HAP-1 (cell line): ENCODE measurements at regions not wholly inside any gene's neighbourhood (a gene's known extent, or its start where the extent isn't known, plus 50 kb on each side); places are given as distances from the start of the nearest gene placed in this dataset.
"Not testable (repeated sequence)": the region's sequence is repeated elsewhere in the genome, so short reads cannot be mapped to it uniquely, and the experiment has no call there.

ENCODE experiments used
- DNase-seq, 2 experiments: peaks; one replicate each; pipeline ENCODE4 v3.0.0-alpha.2; 2016 to 2020; ENCODE audit warnings: low spot score in 2 of 2
- H3K27me3 ChIP-seq: fragments of 250-450 bp; sonication (Bioruptor Pico); 2 replicates; pipeline ENCODE4 v1.5.1; 2020; ENCODE audit warnings: low read depth, mild to moderate bottlenecking, moderate library complexity
- H3K36me3 ChIP-seq: fragments of 250-450 bp; sonication (Bioruptor Pico); replicated peaks from 2 replicates; pipeline ENCODE4 v1.5.1; 2020; ENCODE audit warnings: mild to moderate bottlenecking
- H3K4me1 ChIP-seq: fragments of 250-450 bp; sonication (Bioruptor Pico); 2 replicates; pipeline ENCODE4 v1.5.1; 2020; ENCODE audit warnings: mild to moderate bottlenecking
- H3K4me3 ChIP-seq: fragments of 250-450 bp; sonication (Bioruptor Pico); 2 replicates; pipeline ENCODE4 v1.5.1; 2020; ENCODE audit warnings: mild to moderate bottlenecking, moderate library complexity
- H3K9me3 ChIP-seq: fragments of 250-450 bp; sonication (Bioruptor Pico); 2 replicates; pipeline ENCODE4 v1.5.1; 2020; ENCODE audit warnings: mild to moderate bottlenecking, moderate library complexity
- in situ Hi-C: fragments of 300-500 bp; cut with MboI; formaldehyde crosslinking; loops from 3 replicates; pipeline ENCODE4 v1.14.3; 2020; ENCODE audit warnings: low sequenced_read_pairs, inconsistent platforms, mixed read lengths

- no peak for DNase-seq
- H3K4me3 ChIP-seq = no peak overlapping the region
- H3K9me3 ChIP-seq = no peaks in the 10 kb centered on the region
- H3K4me1 ChIP-seq = no peaks in the 10 kb centered on the region
- in situ Hi-C loops = no loop called here
- H3K36me3 ChIP-seq = no peaks in the 10 kb centered on the region
- H3K27me3 ChIP-seq = no peaks in the 10 kb centered on the region
Observed at GRCh38 chr12:131230340-131231031, 276.8 kb downstream of the ADGRD1 start.

DNA sequence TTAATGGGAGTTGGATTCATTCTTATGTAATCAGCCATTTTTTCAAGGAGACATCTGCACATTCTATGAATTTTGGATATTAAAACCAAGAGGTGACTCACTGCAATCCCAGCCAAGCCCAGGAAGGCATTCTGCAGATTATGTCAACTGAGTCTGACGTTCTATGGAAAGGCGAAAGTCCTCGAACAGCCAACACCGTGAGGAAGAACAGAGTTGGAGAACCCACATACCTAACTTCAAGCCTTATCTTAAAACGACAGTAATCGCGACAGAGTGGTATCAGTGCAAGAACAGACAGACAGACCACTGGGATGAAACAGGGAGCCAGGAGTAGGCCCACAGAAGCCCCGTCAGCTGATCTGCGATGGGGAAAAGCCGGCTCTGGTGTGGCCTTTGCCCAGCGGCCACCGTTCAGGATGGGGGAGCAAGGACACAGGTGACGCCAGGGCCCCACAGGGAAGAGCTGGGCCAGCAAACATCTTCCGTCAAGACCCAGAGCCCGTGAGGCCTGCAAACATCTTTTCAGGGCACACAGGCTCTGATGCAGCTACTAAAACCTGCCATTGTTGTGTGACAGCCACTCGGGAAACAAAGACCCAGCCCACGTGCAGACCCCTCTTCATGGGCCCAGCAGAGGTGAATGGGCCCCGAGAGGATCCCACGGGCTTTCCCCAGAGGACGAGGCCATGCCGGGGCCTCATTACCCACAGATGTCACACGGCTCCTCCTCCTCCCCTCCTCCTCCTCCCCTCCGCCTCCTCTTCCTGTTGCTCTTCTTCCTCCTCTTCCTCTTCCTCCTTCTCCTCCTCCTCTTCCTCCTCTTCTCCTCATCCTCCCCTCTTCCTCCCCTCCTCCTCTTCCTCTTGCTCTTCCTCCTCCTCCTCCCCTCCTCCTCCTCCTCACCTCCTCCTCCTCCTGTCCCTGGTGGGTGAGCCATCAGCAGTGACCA is 277.6 kb downstream of the ADGRD1 start:
- no peaks in the 10 kb centered on the region for H3K36me3 ChIP-seq
- DNase-seq = no peak
- no peaks in the 10 kb centered on the region for H3K9me3 ChIP-seq
- H3K4me3 ChIP-seq = no peak overlapping the region
- in situ Hi-C loops = no loop called here
- H3K4me1 ChIP-seq = no peaks in the 10 kb centered on the region
- H3K27me3 ChIP-seq = no peaks in the 10 kb centered on the region

DNA sequence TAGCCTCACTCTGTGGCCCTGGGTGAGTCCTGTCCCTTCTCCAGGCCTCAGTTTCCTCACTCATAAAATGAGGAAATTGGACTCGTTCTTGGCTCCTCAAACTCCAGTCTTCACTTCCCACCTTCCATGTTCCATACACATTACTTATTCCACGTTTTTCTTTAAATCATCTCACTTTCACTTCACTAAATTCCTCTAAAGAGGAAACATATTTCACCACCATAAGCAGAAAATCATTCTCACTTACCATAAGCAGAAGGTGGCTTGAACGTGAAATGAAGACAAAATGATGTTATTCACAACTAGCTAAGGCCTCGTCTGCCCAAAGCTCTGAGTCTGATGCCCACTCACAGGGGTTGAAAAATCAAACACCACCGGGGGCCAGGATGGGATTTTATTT is 278.3 kb downstream of the ADGRD1 start:
- Histone ChIP-seq H3K36me3 (no peaks in the 10 kb centered on the region), H3K4me1 (no peaks in the 10 kb centered on the region), H3K27me3 (no peaks in the 10 kb centered on the region), H3K9me3 (no peaks in the 10 kb centered on the region), H3K4me3 (no peak overlapping the region)
- in situ Hi-C loops = no loop called here
- no peak for DNase-seq

GRCh38 chr12:131232872-131233271 is 279.2 kb downstream of the ADGRD1 start:
- H3K4me3 ChIP-seq, DNase-seq, in situ Hi-C loops, H3K27me3 ChIP-seq, H3K9me3 ChIP-seq, H3K36me3 ChIP-seq, H3K4me1 ChIP-seq: not testable (repeated sequence)

- H3K27me3 ChIP-seq, H3K4me3 ChIP-seq, H3K4me1 ChIP-seq, DNase-seq, H3K36me3 ChIP-seq, H3K9me3 ChIP-seq, in situ Hi-C loops: not testable (repeated sequence)
Observed at GRCh38 chr12:131233850-131234789, 280.4 kb downstream of the ADGRD1 start.

DNA sequence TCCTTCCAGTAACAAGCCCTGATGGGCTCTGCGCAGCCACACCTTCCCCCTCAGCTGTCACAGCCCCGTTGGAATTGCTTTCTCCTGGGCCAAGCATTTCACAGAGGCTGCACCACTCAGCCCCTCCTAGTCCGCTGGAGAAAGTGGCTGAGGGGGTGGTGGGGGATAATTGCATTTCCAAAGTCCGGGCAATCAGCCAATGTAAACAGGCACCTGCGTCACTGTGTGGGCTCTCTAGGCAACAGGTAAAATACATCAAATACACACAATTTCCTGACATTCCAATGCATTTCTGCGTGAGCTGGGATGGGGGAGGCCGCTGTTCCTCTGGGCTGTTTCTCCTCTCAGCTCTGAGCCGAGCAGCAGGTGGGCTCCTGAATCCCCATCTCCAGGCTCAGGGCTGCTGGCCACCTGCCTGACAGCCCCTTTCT is 281.1 kb downstream of the ADGRD1 start:
- H3K27me3 ChIP-seq, H3K4me3 ChIP-seq, H3K4me1 ChIP-seq, H3K9me3 ChIP-seq, in situ Hi-C loops, H3K36me3 ChIP-seq, DNase-seq: not testable (repeated sequence)

- no peaks in the 10 kb centered on the region for H3K9me3 ChIP-seq
- no peaks in the 10 kb centered on the region for H3K4me1 ChIP-seq
- H3K36me3 ChIP-seq = no peaks in the 10 kb centered on the region
Observed at GRCh38 chr12:131235871-131236271, 282.2 kb downstream of the ADGRD1 start.

GRCh38 chr12:131239384-131240094 is 285.8 kb downstream of the ADGRD1 start:
- Histone ChIP-seq H3K27me3 (no peaks in the 10 kb centered on the region), H3K4me1 (no peaks in the 10 kb centered on the region), H3K4me3 (no peak overlapping the region), H3K9me3 (no peaks in the 10 kb centered on the region), H3K36me3 (no peaks in the 10 kb centered on the region)
- no peak for DNase-seq
- in situ Hi-C loops = no loop called here

More at GRCh38 chr12:131235871-131236271, 282.2 kb downstream of the ADGRD1 start:
- H3K27me3 ChIP-seq = no peaks in the 10 kb centered on the region
- in situ Hi-C loops = no loop called here
- H3K4me3 ChIP-seq = no peak overlapping the region
- no peak for DNase-seq

DNA sequence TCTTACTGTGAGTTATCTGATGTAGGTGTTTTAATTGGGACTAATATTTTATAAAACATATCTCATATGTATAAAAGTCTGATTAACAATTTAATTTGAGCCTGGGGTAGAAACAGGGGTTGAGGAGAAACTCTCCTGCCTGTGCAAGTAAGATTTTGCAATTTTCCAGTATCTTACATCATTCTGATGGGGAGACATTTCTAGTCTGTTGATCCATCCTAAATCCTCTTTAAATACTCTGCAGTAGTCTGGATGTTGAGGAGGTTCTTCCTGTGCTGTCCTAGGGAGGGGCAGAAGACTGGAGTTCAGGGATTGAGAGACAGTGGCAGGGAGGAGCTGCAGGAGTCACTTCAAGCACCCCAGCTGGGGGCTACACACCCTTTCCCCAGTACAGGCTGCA is 287.8 kb downstream of the ADGRD1 start:
- H3K4me3 ChIP-seq = no peak overlapping the region
- H3K4me1 ChIP-seq = no peaks in the 10 kb centered on the region
- DNase-seq = no peak
- in situ Hi-C loops = no loop called here
- H3K27me3 ChIP-seq = no peaks in the 10 kb centered on the region
- H3K9me3 ChIP-seq = no peaks in the 10 kb centered on the region
- H3K36me3 ChIP-seq = no peaks in the 10 kb centered on the region

- Histone ChIP-seq H3K9me3 (no peaks in the 10 kb centered on the region), H3K27me3 (no peaks in the 10 kb centered on the region), H3K36me3 (no peaks in the 10 kb centered on the region), H3K4me1 (no peaks in the 10 kb centered on the region), H3K4me3 (no peak overlapping the region)
- in situ Hi-C loops = no loop called here
- DNase-seq = peak in 1 of 2 experiments; percentile 33
Observed at GRCh38 chr12:131242741-131243496, 289.2 kb downstream of the ADGRD1 start.

GRCh38 chr12:131244157-131244688 is 290.5 kb downstream of the ADGRD1 start:
- H3K9me3 ChIP-seq, DNase-seq, H3K4me3 ChIP-seq, H3K4me1 ChIP-seq, in situ Hi-C loops, H3K36me3 ChIP-seq, H3K27me3 ChIP-seq: not testable (repeated sequence)

DNA sequence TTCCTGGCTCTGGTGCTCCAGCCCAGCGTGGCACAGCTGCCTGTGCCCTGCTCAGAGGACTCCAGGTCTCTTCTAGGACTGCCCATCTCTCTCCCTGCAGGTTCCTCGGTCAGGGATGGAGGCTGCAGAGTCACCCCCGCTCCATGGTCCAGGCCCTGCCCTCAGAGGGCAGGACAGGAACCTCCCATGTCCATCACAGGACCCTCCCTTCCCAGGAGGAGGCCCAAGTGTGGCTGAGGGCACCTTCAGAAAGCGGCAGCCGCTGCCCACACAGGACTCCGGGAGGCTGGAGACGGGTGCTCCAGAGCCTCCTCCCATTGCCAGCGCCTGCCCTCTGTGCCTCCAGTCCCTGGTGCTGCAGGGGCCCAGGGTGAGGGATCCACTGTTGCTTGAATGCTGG is 291.5 kb downstream of the ADGRD1 start:
- DNase-seq, H3K36me3 ChIP-seq, H3K27me3 ChIP-seq, in situ Hi-C loops, H3K9me3 ChIP-seq, H3K4me3 ChIP-seq, H3K4me1 ChIP-seq: not testable (repeated sequence)
